ENCODE measurements at regions not wholly inside any gene's neighbourhood (a gene's known extent, or its start where the extent isn't known, plus 50 kb on each side); places are given as distances from the start of the nearest gene placed in this dataset.

DNA sequence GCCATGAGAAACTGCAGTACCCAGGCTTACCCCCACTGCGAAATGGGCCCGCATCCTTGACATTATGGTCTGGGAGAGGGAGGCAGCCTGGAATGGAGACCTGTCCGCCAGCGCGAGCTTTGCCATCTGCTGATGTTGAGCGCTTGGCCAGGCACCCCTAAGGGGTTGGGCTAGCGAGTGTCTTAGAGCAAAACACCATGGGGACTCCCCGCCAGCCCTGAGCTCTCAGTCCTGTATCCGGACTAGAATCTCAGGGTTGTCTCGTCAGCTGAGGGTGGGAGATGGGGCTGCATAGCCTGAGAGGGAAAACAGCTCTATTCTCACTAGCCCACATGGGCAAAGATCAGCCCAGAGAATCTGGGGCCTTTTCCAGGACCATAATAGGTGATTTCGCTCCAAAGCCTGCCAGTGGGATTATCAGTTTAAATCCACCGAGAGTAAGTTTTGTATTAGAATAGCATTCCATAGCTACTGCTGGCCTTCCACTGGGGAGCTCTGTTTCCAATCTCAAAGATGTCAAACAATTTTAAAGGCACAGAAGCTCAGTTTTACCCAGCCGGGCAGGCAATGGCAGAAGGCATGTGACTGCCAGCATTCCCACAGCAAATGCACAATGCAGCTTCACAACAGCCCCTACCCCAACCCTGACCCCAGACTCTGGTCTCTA is 167.5 kb upstream of the TPM1 start:
- Mint-ChIP-seq H3K27me3 (ENCODE audit: low read depth, poor library complexity) (peaks cover 7% of the 10 kb centered on the region), H3K27ac (no peak overlapping the region), H3K4me1 (peaks cover 22% of the 10 kb centered on the region), H3K4me3 (no peak overlapping the region), H3K9me3 (peaks cover 12% of the 10 kb centered on the region), H3K36me3 (ENCODE audit: low read depth) (no peaks in the 10 kb centered on the region)
- DNase-seq, result no peak
- TF ChIP-seq, protein P1, sequence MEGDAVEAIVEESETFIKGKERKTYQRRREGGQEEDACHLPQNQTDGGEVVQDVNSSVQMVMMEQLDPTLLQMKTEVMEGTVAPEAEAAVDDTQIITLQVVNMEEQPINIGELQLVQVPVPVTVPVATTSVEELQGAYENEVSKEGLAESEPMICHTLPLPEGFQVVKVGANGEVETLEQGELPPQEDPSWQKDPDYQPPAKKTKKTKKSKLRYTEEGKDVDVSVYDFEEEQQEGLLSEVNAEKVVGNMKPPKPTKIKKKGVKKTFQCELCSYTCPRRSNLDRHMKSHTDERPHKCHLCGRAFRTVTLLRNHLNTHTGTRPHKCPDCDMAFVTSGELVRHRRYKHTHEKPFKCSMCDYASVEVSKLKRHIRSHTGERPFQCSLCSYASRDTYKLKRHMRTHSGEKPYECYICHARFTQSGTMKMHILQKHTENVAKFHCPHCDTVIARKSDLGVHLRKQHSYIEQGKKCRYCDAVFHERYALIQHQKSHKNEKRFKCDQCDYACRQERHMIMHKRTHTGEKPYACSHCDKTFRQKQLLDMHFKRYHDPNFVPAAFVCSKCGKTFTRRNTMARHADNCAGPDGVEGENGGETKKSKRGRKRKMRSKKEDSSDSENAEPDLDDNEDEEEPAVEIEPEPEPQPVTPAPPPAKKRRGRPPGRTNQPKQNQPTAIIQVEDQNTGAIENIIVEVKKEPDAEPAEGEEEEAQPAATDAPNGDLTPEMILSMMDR (IDR thresholded peaks at IDR 0.05), result no peak

DNA sequence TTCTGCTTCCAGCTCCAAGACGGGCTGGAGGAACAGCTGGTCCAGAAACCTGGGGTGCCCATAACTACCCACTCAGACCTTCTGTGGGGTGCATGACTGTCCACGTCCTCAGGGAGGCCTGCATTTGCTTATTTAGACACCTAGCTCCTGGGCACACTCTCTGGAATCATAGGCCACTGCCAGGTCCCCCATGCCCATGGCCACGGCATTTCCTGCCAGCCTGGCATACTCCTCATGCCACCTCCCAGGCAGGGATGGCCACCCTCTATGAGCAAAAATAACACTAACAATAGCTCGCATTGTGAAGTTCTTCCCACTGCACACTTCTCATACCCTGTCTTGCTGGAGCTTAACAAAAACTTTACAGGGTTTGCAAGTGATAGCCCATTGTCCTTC is 166.9 kb upstream of the TPM1 start:
- DNase-seq, result no peak
- peaks cover 4% of the 10 kb centered on the region for H3K27me3 Mint-ChIP-seq (ENCODE audit: low read depth, poor library complexity)
- peaks cover 7% of the 10 kb centered on the region for H3K9me3 Mint-ChIP-seq
- no peaks in the 10 kb centered on the region for H3K36me3 Mint-ChIP-seq (ENCODE audit: low read depth)
- H3K4me1 Mint-ChIP-seq, result peaks cover 22% of the 10 kb centered on the region
- H3K27ac Mint-ChIP-seq, result no peak overlapping the region
- TF ChIP-seq, protein P1 (IDR thresholded peaks at IDR 0.05), result no peak
- H3K4me3 Mint-ChIP-seq, result no peak overlapping the region

DNA sequence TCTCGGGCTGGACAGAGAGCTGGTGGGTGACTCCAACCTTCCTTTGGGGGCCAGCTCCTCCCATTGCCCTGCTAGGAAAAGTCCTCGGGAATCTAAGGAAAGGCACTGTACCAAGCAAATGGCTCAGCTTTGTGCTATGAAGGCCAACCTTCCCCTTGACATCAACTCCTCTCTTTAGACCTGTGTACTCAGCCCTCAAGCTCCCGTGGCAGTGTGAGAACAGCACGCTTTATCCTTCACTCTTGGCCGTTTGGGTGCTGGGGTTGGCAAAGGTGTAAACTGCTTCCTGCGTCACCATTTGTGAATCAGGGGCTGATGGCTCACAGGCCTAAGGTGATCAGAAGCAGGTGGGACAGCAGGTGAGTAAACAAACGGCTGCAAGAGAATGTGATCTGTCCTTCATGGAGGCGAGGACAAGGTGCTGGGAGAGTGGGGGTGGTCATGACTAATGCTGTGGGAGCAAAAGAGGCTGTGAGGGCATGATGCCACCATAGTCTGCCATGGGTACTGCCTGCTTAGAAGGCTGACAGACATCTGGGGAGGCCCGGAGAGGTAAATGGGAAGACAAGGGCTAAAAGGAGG is 165.2 kb upstream of the TPM1 start:
- no peaks in the 10 kb centered on the region for H3K27me3 Mint-ChIP-seq (ENCODE audit: low read depth, poor library complexity)
- no peak for DNase-seq
- peaks cover 22% of the 10 kb centered on the region for H3K4me1 Mint-ChIP-seq
- H3K27ac Mint-ChIP-seq, result no peak overlapping the region
- H3K36me3 Mint-ChIP-seq (ENCODE audit: low read depth), result no peaks in the 10 kb centered on the region
- H3K9me3 Mint-ChIP-seq, result no peaks in the 10 kb centered on the region
- H3K4me3 Mint-ChIP-seq, result no peak overlapping the region
- TF ChIP-seq, protein P1 (IDR thresholded peaks at IDR 0.05), result no peak

DNA sequence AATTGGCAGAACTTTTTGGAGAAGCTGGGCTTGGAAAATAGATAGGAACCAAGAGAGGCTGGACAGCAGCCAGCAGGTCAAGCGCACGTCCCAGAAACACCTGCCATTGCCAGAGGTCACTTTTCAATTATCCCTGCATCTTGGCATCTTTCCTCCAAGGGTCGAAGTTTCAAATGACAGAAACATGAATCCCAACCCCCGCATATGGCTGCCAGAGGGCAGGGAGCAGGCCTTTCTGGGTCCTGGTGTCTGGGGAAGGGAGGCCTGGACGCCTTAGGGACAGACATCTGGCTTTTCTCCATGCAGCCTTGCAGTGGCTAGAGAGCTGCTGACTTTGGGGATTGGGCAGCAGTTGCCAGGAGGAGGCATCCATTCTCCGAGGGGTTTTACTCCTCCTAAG is 164.5 kb upstream of the TPM1 start:
- no peak for DNase-seq
- H3K36me3 Mint-ChIP-seq (ENCODE audit: low read depth), result no peaks in the 10 kb centered on the region

DNA sequence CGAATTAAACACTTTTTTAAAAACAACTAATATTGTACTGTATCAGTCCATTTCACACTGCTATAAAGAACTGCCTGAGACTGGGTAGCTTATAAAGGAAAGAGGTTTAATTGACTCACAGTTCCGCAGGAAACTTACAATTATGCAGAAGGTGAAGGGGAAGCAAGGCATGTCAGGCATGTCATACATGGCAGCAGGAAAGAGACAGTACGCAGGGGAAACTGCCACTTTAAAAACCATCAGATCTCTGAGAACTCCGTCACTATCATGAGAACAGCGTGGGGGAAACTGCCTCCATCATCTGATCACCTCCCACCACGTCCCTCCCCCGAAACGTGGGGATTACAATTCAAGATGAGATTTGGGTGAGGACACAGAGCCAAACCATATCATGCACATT is 162.8 kb upstream of the TPM1 start:
- Mint-ChIP-seq H3K27me3 (ENCODE audit: low read depth, poor library complexity) (peaks cover 5% of the 10 kb centered on the region), H3K36me3 (ENCODE audit: low read depth) (no peaks in the 10 kb centered on the region), H3K9me3 (no peaks in the 10 kb centered on the region), H3K4me1 (peaks cover 18% of the 10 kb centered on the region), H3K27ac (no peak overlapping the region), H3K4me3 (no peak overlapping the region)
- no peak for DNase-seq
- TF ChIP-seq, protein P1 (IDR thresholded peaks at IDR 0.05), result no peak

More for the DNA sequence above, 164.5 kb upstream of the TPM1 start:
- TF ChIP-seq, protein P1 (IDR thresholded peaks at IDR 0.05), result no peak
- H3K9me3 Mint-ChIP-seq, result no peaks in the 10 kb centered on the region
- H3K27me3 Mint-ChIP-seq (ENCODE audit: low read depth, poor library complexity), result peaks cover 2% of the 10 kb centered on the region
- H3K27ac Mint-ChIP-seq, result no peak overlapping the region
- peaks cover 22% of the 10 kb centered on the region for H3K4me1 Mint-ChIP-seq
- no peak overlapping the region for H3K4me3 Mint-ChIP-seq

DNA sequence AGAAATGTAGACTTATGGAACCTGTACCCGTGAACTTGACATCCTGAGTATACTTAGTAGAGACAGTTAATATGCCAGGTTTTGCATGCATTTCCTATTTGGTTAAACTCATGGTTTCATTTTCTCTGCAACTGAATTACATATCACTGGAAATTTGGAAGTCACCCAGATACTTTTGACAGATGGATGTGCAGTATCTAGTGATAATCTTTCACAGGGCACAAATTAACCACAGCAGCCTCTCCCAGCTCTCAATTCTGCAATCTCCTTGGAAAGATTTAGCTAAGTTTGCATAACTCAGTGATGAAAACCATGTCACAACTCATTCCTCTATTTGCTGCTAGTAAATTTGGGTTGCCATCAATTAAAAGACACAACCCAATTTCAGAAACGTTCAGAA is 162.3 kb upstream of the TPM1 start:
- Mint-ChIP-seq H3K27me3 (ENCODE audit: low read depth, poor library complexity) (peaks cover 5% of the 10 kb centered on the region), H3K9me3 (no peaks in the 10 kb centered on the region), H3K4me1 (peaks cover 23% of the 10 kb centered on the region), H3K4me3 (no peak overlapping the region), H3K27ac (no peak overlapping the region), H3K36me3 (ENCODE audit: low read depth) (no peaks in the 10 kb centered on the region)
- TF ChIP-seq, protein P1 (IDR thresholded peaks at IDR 0.05), result no peak
- DNase-seq, result no peak
